ENCODE measurements at regions not wholly inside any gene's neighbourhood (a gene's known extent, or its start where the extent isn't known, plus 50 kb on each side); places are given as distances from the start of the nearest gene placed in this dataset.

DNA sequence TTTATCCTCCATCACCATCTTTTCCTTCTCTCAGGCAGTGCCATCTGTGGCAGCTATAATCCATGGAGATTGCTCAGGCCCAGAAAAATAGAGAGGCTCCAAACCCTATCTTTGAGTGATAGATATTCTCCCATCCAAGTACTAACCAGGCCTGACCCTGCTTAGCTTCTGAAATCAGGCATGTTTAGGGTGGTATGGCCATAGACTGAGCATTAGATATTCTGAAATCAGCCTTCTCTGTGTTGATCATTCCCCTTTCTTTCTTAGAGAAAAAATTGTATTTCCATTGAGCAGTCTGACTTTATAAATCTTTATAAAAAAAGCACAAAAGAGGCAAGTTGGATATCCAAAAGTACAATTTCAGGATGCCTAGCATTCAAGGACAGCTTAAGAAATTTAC is 131.5 kb upstream of the ACVR2A start:
- no peak for FAIRE-seq
- DNase-seq (ENCODE audit: insufficient read length, low spot score), result no peak

DNA sequence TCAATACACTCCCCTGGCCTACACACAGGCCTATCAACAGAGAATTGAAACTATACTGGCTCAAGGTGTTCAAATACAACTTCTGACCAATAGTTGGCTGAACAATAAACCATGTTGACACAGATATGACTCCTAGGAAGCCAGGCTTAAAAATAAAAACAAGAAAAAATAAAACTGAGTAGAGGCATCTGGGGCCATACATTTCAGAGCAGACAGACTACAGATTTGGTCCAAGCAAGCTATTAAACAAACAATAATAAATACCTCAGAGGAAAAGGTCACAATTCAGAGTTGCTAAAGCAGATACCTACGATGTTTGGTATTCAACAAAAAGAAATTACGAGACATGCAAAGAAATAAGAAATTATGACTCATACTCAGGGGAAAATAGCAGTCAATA is 132.8 kb upstream of the ACVR2A start:
- DNase-seq (ENCODE audit: insufficient read length, low spot score), result no peak

DNA sequence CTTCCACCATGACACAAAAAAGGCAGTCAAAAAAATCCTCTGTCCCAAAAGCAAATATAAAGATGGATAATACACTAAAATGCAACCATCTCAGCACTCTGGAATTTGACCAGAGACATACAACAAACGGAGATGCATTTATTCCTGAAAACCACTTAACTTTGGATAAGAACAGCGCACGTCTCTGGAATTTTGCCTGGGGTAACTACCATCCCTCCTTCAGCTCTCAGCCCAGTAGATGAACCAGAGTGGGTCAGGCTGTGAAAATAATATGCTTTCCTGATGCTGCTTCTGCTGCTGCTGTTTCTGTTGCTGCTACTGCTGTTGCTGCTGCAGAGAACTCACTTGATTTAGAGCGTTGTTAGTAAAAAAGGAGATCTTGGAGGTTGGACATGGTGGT is 133.8 kb upstream of the ACVR2A start:
- DNase-seq (ENCODE audit: insufficient read length, low spot score) (peak; percentile 12), FAIRE-seq (peak; percentile 81)

More for the DNA sequence above, 132.8 kb upstream of the ACVR2A start:
- FAIRE-seq, result no peak

DNA sequence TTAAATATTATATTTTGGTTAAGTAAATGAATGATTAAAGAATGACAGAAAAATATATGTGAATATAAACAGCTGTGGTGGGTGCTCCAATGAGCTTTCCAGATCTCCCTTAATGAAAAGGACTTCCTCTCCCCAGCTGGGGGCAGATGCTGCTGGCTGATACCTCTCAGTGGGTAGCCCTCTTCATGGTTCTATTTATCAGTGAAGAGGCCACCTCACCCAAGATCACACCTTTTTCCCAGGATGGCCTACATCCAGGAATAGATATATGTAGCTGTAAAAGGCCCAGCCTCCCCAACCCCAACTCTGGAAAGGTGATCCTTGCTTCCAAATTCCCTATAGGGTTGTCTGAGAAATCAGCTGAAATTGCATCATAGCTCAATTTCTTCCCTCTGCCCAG is 135.2 kb upstream of the ACVR2A start:
- no peak for FAIRE-seq
- DNase-seq (ENCODE audit: insufficient read length, low spot score), result no peak

DNA sequence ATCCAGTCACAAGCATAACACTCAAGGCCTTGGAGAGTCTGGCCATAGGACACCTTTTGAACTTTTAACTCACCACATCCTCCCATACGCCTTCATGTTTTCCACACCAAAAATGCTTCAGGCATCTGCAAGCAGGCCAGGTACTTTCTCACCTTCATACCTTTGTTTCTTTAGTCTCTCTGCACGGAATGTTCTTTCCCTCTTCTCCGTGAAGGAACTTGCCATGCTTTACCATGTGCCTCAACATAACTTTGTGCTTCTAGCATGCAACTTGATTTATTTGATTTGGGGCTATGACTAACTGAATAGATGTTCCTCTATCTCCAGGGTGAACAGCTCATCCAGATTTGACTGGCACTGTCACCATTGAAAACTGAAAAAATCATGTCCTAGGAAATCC is 141.7 kb upstream of the ACVR2A start:
- FAIRE-seq (no peak), DNase-seq (ENCODE audit: insufficient read length, low spot score) (no peak)

DNA sequence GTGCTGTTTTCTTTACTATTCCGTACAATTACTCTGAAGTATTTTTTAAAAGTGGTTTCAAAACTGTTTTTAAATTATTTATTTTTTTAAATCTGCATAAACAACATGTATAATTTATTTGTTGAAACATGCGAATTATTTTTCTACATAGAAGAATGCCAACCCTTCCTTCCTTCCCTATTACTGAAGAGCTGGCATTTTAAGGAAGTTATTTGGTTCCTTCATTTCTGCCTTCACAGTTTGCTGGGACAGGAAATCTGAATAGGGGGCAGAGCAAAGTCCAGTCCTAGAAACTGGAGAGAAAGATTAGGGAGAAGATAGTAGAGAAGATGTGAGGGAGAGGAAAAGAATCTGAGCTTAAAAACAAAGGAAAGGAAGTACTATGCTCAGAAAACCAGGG is 146.7 kb upstream of the ACVR2A start:
- DNase-seq (ENCODE audit: insufficient read length, low spot score) (no peak), FAIRE-seq (no peak)

DNA sequence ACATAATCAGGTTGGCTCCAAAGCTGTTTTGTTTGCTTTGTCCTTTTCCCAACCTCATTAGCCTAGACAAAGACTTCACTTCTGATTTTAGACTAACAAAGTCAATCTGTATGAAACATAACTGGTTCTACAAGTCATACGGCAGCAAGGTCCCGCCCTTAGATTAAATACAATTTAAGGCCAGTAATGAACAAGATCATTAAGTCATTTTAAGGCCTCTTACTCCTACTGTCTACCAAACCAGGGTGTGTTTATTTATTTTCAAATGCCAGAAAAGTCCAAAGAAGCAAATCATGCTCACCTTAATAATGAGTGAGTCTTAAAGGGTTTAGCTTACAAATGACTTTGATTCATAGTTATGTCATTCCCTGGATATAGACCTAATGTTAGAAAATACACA is 148.4 kb upstream of the ACVR2A start:
- no peak for DNase-seq (ENCODE audit: insufficient read length, low spot score)
- no peak for FAIRE-seq

DNA sequence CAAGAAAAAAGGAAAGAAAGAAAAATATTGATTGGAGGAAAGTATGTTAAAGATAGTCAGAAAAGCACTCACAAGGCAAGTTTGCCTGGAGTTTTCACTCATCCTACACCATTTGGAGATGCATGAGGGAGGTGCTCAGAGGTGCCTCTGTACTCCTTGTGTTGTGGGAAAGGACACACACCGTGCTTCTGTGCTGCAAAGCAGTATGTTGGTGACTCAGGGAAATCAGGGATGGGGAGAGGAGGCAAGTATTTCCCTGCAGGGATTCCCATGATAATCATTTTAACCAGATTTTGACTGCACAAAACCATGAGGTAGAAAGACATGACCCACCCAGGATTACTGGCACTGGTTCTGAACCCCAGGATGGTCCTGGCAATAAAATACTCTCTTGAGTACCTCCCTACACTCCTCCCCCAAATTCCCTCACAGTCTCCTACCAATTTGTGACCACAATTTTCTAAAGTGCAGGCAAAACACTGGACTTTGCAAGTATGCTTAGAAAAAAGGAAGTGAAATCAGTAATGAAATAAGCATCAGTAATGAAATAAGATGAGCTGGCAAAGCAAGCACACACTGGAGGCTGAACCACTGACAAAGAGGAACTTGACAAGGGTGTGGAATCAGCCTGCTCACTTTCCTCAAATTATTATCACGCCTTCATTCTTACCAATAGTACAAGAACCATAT is 155.5 kb upstream of the ACVR2A start:
- no peak for FAIRE-seq
- DNase-seq (ENCODE audit: insufficient read length, low spot score), result no peak

DNA sequence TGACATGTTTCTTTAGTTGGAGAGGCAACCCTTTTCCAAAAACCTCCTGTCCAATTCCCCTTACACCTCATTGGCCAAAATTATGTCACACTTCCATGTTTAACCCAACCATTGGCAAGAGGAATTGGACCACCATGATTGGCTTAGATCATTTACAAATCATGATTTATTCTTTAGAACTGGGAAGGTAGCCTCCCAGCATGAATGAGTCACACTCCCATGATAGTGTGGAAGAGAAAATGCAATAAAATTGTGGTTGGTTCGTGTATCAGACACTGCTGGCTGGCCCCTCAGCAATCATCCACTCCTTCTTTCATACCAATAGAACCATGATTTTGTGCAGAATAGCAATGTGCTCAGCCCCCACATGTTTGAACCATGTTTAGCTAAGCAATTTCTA is 156.6 kb upstream of the ACVR2A start:
- FAIRE-seq, result no peak
- no peak for DNase-seq (ENCODE audit: insufficient read length, low spot score)

DNA sequence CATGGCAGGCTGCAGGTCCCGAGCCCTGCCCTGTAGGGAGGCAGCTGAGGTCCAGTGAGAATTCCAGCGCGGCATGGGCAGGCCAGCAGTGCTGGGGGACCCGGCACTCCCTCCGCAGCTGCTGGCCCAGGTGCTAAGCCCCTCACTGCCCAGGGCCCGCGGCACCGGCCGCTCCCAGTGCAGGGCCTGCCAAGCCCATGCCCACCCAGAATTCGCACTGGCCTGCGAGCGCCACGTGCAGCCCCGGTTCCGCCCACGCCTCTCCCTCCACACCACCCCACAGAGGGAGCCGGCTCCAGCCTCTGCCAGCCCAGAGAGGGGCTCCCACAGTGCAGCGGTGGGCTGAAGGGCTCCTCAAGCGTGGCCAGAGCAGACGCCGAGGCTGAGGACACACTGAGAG is 158.5 kb upstream of the ACVR2A start:
- no peak for FAIRE-seq
- no peak for DNase-seq (ENCODE audit: insufficient read length, low spot score)

DNA sequence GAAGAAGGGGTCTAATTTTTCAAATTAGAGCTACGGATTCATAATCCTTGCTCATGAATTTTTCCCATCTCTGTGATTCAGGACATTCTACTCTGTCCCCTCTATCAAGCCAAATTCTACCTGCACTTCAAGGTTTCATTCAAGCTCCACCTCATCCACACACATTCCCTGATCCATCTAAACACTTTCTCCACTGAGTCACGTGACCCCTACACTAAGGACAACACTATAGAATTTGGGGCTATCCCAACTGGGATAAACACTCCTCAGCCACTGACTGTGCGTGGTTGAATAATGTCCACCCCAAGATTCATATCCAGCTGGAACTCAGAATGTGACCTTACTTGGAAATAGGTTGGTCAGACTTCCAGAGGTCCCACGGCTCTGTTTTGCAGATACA is 159.9 kb upstream of the ACVR2A start:
- no peak for FAIRE-seq
- no peak for DNase-seq (ENCODE audit: insufficient read length, low spot score)

DNA sequence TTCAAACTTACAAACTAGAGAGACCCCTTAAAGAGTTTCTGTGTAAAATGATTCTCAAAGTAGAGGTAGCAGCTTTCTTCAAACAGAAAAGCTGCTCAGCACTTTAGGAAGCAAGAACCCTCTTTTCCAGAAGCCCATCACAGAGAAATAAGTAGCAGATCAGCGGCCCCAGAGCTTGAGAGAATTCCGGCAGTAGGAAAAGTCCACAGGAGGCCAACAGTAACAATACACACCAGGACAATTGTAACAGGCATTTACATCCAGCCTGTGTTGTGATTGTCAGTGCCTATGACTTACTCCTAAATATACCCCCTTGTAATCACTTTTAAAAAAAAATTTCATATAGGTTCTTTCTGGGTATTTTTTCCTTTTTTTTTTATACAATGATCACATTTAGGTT is 161.4 kb upstream of the ACVR2A start:
- FAIRE-seq (no peak), DNase-seq (ENCODE audit: insufficient read length, low spot score) (no peak)

DNA sequence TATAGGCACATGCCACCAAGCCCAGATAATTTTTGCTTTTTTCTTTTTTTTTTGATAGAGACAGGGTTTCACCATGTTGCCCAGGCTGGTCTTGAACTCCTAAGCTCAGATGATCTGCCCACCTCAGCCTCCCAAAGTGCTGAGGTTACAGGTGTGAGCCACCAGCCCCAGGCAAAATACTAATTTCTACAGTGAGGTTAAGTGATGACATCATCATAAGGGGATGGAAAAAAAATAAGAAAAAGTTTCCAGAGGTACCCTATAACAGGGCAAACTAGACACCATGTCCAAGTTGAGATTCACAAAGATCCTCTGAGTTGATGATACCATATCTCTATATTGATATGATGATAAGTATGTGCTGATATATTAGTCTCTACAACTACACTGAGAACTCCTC is 163.7 kb upstream of the ACVR2A start:
- FAIRE-seq (no peak), DNase-seq (ENCODE audit: insufficient read length, low spot score) (no peak)

DNA sequence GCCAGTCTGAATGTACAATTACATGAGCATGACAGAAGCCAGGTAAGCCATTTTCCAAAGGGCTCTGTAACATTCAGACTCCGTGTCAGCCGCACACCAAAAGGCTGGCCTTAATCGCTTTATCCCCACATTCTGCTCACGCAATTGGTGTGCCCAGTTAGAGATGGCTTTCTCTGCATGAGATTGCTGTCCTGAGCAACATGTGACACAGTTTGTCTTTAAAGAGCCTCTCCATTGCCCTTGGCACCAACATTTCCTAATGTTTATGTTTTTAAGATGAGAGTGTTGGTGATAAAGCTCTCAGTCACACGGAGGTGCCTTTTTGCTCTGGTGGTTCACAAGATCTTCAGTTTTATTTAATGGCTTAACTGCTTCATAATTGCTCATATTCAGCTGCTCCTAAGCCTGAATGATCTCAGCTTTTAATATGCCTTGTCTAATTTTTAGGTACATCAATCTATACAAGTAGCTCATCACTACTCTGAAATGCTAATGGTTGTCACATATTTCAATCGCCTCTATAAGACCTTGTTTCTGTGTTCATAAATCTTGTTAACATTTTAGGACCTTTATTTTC is 164.8 kb upstream of the ACVR2A start:
- DNase-seq (ENCODE audit: insufficient read length, low spot score), result no peak
- FAIRE-seq, result no peak

DNA sequence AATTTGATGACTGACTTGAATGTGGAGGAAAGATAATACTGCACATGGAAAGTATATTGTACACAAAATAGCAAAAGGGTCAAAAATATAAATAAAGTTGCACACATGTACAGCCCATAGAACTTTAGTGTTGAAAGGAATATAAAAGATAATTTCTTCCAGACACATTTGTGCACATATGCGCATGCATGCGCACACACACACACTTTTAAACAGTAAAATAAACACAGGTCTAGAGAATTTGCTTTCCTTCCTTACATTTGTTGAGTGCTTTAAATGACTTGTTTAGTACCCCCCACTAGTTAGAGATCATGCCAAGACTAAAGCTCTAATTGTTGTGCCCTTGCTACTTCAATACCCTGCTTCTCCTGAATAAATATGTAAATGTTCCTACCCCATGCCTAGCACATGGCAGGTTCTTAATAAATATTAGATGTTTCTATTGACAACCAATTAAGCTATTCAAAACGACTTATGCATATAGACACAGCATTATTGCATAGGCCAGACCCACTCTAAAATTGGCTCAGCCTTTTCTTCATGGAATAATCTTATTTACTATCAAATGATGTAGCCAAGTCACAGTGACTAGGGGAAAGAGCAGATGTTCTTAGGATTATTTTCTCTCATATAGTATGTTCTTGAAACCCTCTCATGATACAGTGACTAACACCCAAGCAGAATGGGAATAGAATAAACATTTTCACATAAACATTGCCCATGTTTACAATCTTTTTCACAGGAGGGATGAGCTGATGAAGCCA is 165.5 kb upstream of the ACVR2A start:
- FAIRE-seq, result no peak
- DNase-seq (ENCODE audit: insufficient read length, low spot score), result no peak

DNA sequence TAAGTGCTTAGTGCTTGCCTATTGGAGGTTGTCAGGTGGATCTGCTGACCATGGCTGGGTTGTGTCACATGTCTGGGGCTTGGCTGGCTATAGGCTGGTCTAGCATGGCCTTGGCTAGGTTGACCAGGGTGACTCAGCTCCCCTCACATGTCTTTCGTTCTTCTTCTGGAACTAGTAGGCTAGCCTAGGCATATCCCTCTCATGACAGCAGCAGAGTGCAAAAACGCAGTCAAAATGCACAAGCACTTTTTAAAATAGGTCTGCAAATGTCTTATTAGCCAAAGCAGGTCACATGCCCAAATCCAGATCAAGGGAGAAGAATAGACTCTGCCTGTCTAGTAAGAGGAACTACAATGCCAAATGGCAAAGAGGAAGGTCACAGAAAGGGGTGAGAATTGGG is 179.7 kb upstream of the ACVR2A start:
- no peak for FAIRE-seq

DNA sequence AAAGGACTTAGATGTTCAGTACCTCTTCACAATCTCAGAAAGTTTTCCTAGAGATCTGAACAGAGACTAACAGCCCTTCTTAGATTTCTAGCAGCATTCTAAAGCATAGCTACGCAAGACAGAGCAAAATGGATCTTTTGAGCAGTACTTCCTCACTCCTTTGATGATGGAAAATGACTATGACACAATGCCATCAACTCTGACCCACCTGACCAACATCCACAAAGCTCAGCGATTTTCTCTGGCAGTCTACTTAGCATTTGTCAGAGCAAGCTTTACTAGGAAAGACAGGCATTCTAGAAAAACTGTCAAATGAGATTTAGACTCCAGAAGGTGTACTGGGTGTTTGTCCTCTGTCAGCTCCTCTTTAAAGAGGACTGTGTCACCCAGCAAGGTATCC is 180.9 kb upstream of the ACVR2A start:
- FAIRE-seq, result no peak

More for the DNA sequence above, 179.7 kb upstream of the ACVR2A start:
- DNase-seq (ENCODE audit: insufficient read length, low spot score), result no peak

DNA sequence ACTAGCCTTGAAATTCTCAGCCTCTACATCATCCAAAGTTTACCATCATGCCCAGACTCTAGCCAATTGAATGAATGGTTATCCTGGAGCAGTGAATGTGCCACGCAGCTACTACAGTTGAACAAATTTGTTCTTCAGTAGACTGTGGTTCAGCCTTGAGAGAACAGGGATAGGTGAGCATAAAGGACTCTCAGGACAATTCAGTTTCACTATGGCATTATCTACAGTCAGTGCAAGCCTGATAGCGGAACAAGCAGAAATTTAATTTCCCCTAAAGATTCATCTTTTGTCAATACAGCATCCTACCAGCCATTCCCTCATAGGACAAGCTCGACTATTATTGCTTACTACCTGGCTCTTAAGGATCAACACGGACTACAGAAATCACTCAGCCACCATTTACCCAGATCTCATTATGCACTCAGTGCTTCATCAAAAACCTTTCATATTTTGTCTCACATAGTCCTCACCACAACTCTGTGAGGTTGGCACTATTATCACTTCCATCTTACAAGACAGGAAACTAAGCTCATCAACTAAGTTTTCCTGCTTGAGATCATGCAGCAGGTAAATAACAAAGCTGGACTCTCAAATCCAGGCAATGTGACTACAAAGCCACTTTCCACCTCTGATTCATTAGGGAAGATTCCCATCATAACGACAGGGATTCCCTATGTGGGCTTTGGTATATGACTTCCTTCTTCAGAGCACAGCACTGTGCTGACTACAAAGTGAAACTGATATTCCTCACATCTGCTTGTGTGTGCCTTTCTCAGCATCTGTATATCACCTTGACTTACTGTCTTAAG is 181.5 kb upstream of the ACVR2A start:
- no peak for FAIRE-seq

More for the DNA sequence above, 180.9 kb upstream of the ACVR2A start:
- DNase-seq (ENCODE audit: insufficient read length, low spot score), result no peak

DNA sequence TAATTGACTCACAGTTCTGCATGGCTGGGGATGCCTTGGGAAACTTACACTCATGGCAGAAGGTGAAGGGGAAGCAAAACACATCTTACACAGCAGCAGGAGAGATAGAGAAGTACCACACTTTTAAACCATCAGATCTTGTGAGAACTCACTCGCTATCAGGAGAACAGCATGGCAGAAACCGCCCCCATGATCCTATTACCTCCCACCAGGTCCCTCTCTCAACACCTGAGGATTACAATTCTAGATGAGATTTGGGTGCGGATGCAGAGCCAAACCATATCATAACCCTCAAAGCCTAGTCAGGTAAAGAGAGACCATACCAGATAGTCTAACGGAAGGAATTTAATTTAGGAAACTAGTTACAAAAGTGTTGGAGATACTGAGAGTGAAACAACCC is 182.6 kb upstream of the ACVR2A start:
- no peak for DNase-seq (ENCODE audit: insufficient read length, low spot score)
- FAIRE-seq, result no peak

More for the DNA sequence above, 181.5 kb upstream of the ACVR2A start:
- no peak for DNase-seq (ENCODE audit: insufficient read length, low spot score)

DNA sequence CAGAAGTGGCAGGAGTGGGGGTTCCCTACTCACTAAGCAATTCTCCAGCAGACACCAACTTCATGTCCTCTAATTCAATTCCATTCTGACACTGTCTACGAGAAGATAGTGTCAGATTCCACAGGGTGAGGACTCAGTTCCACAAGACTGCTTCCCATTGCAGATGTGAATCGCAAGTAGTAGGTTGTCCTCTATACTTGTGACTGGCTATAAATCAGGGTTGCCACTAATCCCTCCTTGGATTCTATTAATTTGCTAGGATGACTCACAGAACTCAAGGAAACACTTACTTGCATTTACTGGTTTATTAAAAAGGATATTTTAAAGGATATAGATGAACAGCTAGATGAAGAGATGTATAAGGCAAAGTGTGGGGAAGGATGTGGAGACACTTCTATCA is 184.1 kb upstream of the ACVR2A start:
- DNase-seq (ENCODE audit: insufficient read length, low spot score) (no peak), FAIRE-seq (no peak)

DNA sequence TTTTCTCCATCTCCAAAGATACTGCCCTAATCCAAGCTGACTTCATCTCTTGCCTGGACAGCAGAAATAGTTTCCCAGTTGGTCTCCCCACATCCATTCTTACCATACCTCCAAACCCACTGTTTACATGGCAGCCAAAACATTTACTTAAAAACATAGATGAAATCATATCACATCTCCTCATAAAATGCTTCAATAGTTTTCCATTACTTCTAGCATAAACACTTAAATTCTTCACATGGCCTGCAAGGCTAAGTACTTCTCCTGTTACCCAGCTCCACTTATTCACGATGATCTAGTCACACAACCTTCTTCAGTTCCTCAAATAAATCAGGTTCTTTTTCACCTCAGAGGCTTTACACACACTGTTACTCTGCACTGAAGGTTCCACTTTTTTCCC is 185.8 kb upstream of the ACVR2A start:
- FAIRE-seq (no peak), DNase-seq (ENCODE audit: insufficient read length, low spot score) (no peak)

Data from HTR-8/SVneo (cell line).